Activated naive CD4-positive, alpha-beta T cell treated with Interleukin-2 at 50 U/mL for 16 hours (primary cell): ENCODE measurements at regions not wholly inside any gene's neighbourhood (a gene's known extent, or its start where the extent isn't known, plus 50 kb on each side); places are given as distances from the start of the nearest gene placed in this dataset.
"Not testable (repeated sequence)": the region's sequence is repeated elsewhere in the genome, so short reads cannot be mapped to it uniquely, and the experiment has no call there.

Experiments
- DNase-seq: peaks from one replicate; pipeline ENCODE4 v3.0.0-alpha.2; 2020

GRCh38 chr5:62059960-62060359, 246.0 kb upstream of the KIF2A start:
- no peak for DNase-seq

GRCh38 chr5:62065050-62065449, 241.0 kb upstream of the KIF2A start:
- DNase-seq: no peak

GRCh38 chr5:62066761-62067277, 239.2 kb upstream of the KIF2A start:
- no peak for DNase-seq

GRCh38 chr5:62068554-62068953, 237.5 kb upstream of the KIF2A start:
- no peak for DNase-seq

GRCh38 chr5:62077387-62077786, 228.6 kb upstream of the KIF2A start:
- DNase-seq: no peak

- DNase-seq: no peak
These were observed 228.0 kb upstream of the KIF2A start for GRCh38 chr5:62077823-62078550.

- DNase-seq: no peak
These were observed 223.6 kb upstream of the KIF2A start for GRCh38 chr5:62082370-62082801.

GRCh38 chr5:62083247-62083646, 222.8 kb upstream of the KIF2A start:
- no peak for DNase-seq

- no peak for DNase-seq
These were observed 222.3 kb upstream of the KIF2A start for GRCh38 chr5:62083661-62084060.

GRCh38 chr5:62084391-62084790, 221.6 kb upstream of the KIF2A start:
- DNase-seq: no peak

- DNase-seq: no peak
These were observed 215.1 kb upstream of the KIF2A start for GRCh38 chr5:62090953-62091352.

GRCh38 chr5:62093411-62093810, 212.6 kb upstream of the KIF2A start:
- no peak for DNase-seq

- DNase-seq: no peak
These were observed 212.0 kb upstream of the KIF2A start for GRCh38 chr5:62093976-62094375.

- DNase-seq: no peak
These were observed 208.6 kb upstream of the KIF2A start for GRCh38 chr5:62097361-62097760.

- DNase-seq: no peak
These were observed 205.8 kb upstream of the KIF2A start for GRCh38 chr5:62100201-62100600.

- DNase-seq: not testable (repeated sequence)
These were observed 202.1 kb upstream of the KIF2A start for GRCh38 chr5:62103863-62104262.

- no peak for DNase-seq
These were observed 194.6 kb upstream of the KIF2A start for GRCh38 chr5:62111428-62111827.

- DNase-seq: no peak
These were observed 193.2 kb upstream of the KIF2A start for GRCh38 chr5:62112689-62113228.

GRCh38 chr5:62115014-62115413, 191.0 kb upstream of the KIF2A start:
- DNase-seq: no peak

- DNase-seq: no peak
These were observed 181.7 kb upstream of the KIF2A start for GRCh38 chr5:62124266-62124665.

GRCh38 chr5:62126090-62126489, 179.9 kb upstream of the KIF2A start:
- DNase-seq: no peak

- DNase-seq: no peak
These were observed 178.8 kb upstream of the KIF2A start for GRCh38 chr5:62127098-62127736.

- no peak for DNase-seq
These were observed 175.9 kb upstream of the KIF2A start for GRCh38 chr5:62130107-62130506.

- no peak for DNase-seq
These were observed 173.7 kb upstream of the KIF2A start for GRCh38 chr5:62132276-62132675.
